HepG2 (cell line): ENCODE measurements at regions not wholly inside any gene's neighbourhood (a gene's known extent, or its start where the extent isn't known, plus 50 kb on each side); places are given as distances from the start of the nearest gene placed in this dataset.
A peak's percentile ranks its signal among the peaks of the same experiment; 100 is the strongest.

ENCODE experiments used
- ASH2L ChIP-seq: fragments of 300-600, 200-600 bp; sonication (generic); IDR thresholded peaks from 2 replicates; pipeline ENCODE4 v1.7.0; 2017; ENCODE audit warnings: low read depth, mild to moderate bottlenecking, moderate library complexity, mixed read lengths, low read length; ENCODE audit not compliant: insufficient read length
- ERF ChIP-seq: IDR thresholded peaks from 2 replicates; pipeline ENCODE4 v1.6.1; 2018; ENCODE audit warnings: missing biosample characterization, missing genetic modification reagents
- GTF3A ChIP-seq: sonication (generic); formaldehyde crosslinking; conservative IDR thresholded peaks from 2 replicates; pipeline ENCODE4 v1.4.0; 2020; ENCODE audit warnings: mild to moderate bottlenecking, missing genetic modification reagents
- HNF4A ChIP-seq: sonication (generic); formaldehyde crosslinking; IDR thresholded peaks from 2 replicates; pipeline ENCODE4 v1.4.0; 2020; ENCODE audit warnings: missing genetic modification reagents
- HOXA5 ChIP-seq: sonication (generic); formaldehyde crosslinking; IDR thresholded peaks from 2 replicates; pipeline ENCODE4 v1.4.0; 2020; ENCODE audit warnings: missing genetic modification reagents
- KAT2B ChIP-seq: fragments of 150-350 bp; IDR thresholded peaks from 2 replicates; pipeline ENCODE4 v1.6.1; 2014; ENCODE audit warnings: low read depth, low read length, borderline replicate concordance
- KLF15 ChIP-seq: sonication (generic); formaldehyde crosslinking; IDR thresholded peaks from 2 replicates; pipeline ENCODE4 v1.8.1; 2023; ENCODE audit warnings: borderline replicate concordance, mild to moderate bottlenecking, inconsistent platforms, missing genetic modification reagents, mixed read lengths
- MEIS2 ChIP-seq: sonication (generic); formaldehyde crosslinking; IDR thresholded peaks from 2 replicates; pipeline ENCODE4 v1.9.0; 2021; ENCODE audit warnings: mild to moderate bottlenecking, missing genetic modification reagents
- RBFOX2 ChIP-seq: fragments of 200-400 bp; formaldehyde crosslinking; IDR thresholded peaks from 2 replicates; pipeline ENCODE4 v1.6.1; 2017; ENCODE audit warnings: low read depth, mild to moderate bottlenecking, low read length
- SNAPC2 ChIP-seq: sonication (generic); formaldehyde crosslinking; IDR thresholded peaks from 2 replicates; pipeline ENCODE4 v1.8.1; 2022; ENCODE audit warnings: mild to moderate bottlenecking, missing genetic modification reagents
- SNRNP70 ChIP-seq: fragments of 200-400 bp; formaldehyde crosslinking; IDR thresholded peaks from 2 replicates; pipeline ENCODE4 v1.6.1; 2017; ENCODE audit warnings: mild to moderate bottlenecking, low read depth, low read length, moderate library complexity
- STAT5B ChIP-seq: sonication (generic); formaldehyde crosslinking; IDR thresholded peaks from 2 replicates; pipeline ENCODE4 v1.4.0; 2020; ENCODE audit warnings: missing genetic modification reagents
- ZBTB1 ChIP-seq: sonication (generic); formaldehyde crosslinking; IDR thresholded peaks from 2 replicates; pipeline ENCODE4 v1.4.0; 2020; ENCODE audit warnings: missing genetic modification reagents, borderline replicate concordance
- ZNF205 ChIP-seq: IDR thresholded peaks from 2 replicates; pipeline ENCODE4 v1.6.1; 2018; ENCODE audit warnings: missing biosample characterization, missing genetic modification reagents
- ZNF350 ChIP-seq: sonication (generic); formaldehyde crosslinking; IDR thresholded peaks from 2 replicates; pipeline ENCODE4 v1.4.0; 2020; ENCODE audit warnings: mild to moderate bottlenecking, low read depth, missing genetic modification reagents, borderline replicate concordance
- ZNF460 ChIP-seq: sonication (generic); formaldehyde crosslinking; IDR thresholded peaks from 2 replicates; pipeline ENCODE4 v1.5.1; 2020; ENCODE audit warnings: missing genetic modification reagents, mild to moderate bottlenecking, borderline replicate concordance
- ZNF556 ChIP-seq: sonication (generic); formaldehyde crosslinking; IDR thresholded peaks from 2 replicates; pipeline ENCODE4 v1.4.0; 2020; ENCODE audit warnings: mild to moderate bottlenecking, missing genetic modification reagents, borderline replicate concordance
- ZNF644 ChIP-seq: IDR thresholded peaks from 2 replicates; pipeline ENCODE4 v1.6.1; 2016; ENCODE audit warnings: low read depth
- ZNF792 ChIP-seq: IDR thresholded peaks from 2 replicates; pipeline ENCODE4 v1.6.1; 2016
- ZSCAN20 ChIP-seq: sonication (generic); formaldehyde crosslinking; IDR thresholded peaks from 2 replicates; pipeline ENCODE4 v1.4.0; 2020; ENCODE audit warnings: missing genetic modification reagents, mild to moderate bottlenecking, borderline replicate concordance
- TF ChIP-seq, protein P1 (sequence below): sonication (generic); formaldehyde crosslinking; IDR thresholded peaks from 2 replicates; pipeline ENCODE4 v1.4.0; 2020; ENCODE audit warnings: missing genetic modification reagents
- TF ChIP-seq, protein P2 (sequence below): sonication (generic); formaldehyde crosslinking; IDR thresholded peaks from 2 replicates; pipeline ENCODE4 v1.5.1; 2020; ENCODE audit warnings: missing genetic modification reagents, mild to moderate bottlenecking, borderline replicate concordance

DNA sequence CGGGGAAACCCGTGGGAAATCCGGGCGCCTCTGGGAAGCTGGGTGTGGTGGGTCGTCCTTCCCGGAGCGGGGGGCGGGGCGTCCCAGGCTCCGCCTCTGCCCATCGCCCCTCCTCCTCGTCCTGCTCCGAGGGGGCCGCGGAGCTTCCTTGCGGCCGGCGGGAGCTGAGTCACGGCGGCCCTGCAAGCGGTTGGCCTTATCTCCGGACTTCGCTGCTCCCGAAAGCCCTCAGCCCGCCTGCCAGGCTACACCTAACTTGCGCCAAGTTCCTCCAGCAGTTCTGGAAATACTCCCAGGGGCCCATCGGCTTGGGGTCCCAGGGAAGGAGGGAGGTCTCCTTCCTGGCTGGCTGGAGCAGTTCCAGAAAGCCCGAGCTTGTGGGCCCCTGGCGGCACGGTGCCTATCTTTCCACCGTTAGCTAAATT is 54.1 kb upstream of the CDKN2AIPNL start (continued):
- TF ChIP-seq, protein P1, sequence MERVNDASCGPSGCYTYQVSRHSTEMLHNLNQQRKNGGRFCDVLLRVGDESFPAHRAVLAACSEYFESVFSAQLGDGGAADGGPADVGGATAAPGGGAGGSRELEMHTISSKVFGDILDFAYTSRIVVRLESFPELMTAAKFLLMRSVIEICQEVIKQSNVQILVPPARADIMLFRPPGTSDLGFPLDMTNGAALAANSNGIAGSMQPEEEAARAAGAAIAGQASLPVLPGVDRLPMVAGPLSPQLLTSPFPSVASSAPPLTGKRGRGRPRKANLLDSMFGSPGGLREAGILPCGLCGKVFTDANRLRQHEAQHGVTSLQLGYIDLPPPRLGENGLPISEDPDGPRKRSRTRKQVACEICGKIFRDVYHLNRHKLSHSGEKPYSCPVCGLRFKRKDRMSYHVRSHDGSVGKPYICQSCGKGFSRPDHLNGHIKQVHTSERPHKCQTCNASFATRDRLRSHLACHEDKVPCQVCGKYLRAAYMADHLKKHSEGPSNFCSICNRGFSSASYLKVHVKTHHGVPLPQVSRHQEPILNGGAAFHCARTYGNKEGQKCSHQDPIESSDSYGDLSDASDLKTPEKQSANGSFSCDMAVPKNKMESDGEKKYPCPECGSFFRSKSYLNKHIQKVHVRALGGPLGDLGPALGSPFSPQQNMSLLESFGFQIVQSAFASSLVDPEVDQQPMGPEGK (CRISPR knock-in tag), result peak; percentile 63
- TF ChIP-seq STAT5B (CRISPR knock-in tag) (no peak), MEIS2 (CRISPR knock-in tag) (0 out of 2 replicates have a peak, but pooled peaks have one; percentile 15), ZSCAN20 (CRISPR knock-in tag) (no peak), ZNF644 (no peak), HOXA5 (CRISPR knock-in tag) (peak; percentile 60; the same call in 1 of the 2 replicates), ASH2L (no peak), KLF15 (CRISPR knock-in tag) (0 out of 2 replicates have a peak, but pooled peaks have one; percentile 34), ZNF556 (CRISPR knock-in tag) (0 out of 2 replicates have a peak, but pooled peaks have one; percentile 12), ZBTB1 (CRISPR knock-in tag) (no peak), SNRNP70 (no peak), ERF (CRISPR knock-in tag) (no peak), RBFOX2 (peak; percentile 88), KAT2B (no peak), ZNF460 (no peak), ZNF205 (CRISPR knock-in tag) (peak; percentile 6; the same call in 1 of the 2 replicates), GTF3A (CRISPR knock-in tag) (no peak; the same call in 1 of the 2 replicates), HNF4A (peak; percentile 39), ZNF350 (CRISPR knock-in tag) (no peak; the same call in 1 of the 2 replicates), SNAPC2 (CRISPR knock-in tag) (no peak), ZNF792 (CRISPR knock-in tag) (no peak)
- TF ChIP-seq, protein P2, sequence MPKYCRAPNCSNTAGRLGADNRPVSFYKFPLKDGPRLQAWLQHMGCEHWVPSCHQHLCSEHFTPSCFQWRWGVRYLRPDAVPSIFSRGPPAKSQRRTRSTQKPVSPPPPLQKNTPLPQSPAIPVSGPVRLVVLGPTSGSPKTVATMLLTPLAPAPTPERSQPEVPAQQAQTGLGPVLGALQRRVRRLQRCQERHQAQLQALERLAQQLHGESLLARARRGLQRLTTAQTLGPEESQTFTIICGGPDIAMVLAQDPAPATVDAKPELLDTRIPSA (CRISPR knock-in tag), result no peak
